PC-9 (cell line): ENCODE measurements at regions not wholly inside any gene's neighbourhood (a gene's known extent, or its start where the extent isn't known, plus 50 kb on each side); places are given as distances from the start of the nearest gene placed in this dataset.

Experiments
- BruUV-seq: library from RNA; stranded (reverse); fragments of 400-500 nt; replicated peaks from 2 replicates; lab custom pipeline; 2021; lab: Mats Ljungman, UMichigan
- CTCF ChIA-PET: fragments of 300-600 bp; sonication (Branson Sonifier 250); formaldehyde crosslinking; loops from one replicate; lab custom pipeline; 2022; ENCODE audit warnings: antibody characterized with exemption; lab: Charles Lee
- POLR2A ChIA-PET: fragments of 300-600 bp; sonication (Branson Sonifier 250); formaldehyde crosslinking; loops from one replicate; lab custom pipeline; 2022; ENCODE audit warnings: antibody characterized with exemption; ENCODE audit not compliant: unreplicated experiment; lab: Charles Lee
- DNase-seq, 2 experiments: peaks; one replicate each; pipeline versions ENCODE4 v3.0.0 to v3.0.0-alpha.2; 2015 to 2022; ENCODE audit warnings: mixed read lengths in 1 of 2
- H2AFZ ChIP-seq: fragments of 200-600 bp; sonication (generic); 2 replicates; pipeline ENCODE4 v1.8.1; 2017; ENCODE audit warnings: antibody characterized with exemption
- H3F3A ChIP-seq: fragments of 200-600 bp; sonication (generic); 2 replicates; pipeline ENCODE4 v1.8.1; 2017; ENCODE audit warnings: antibody characterized with exemption, mild to moderate bottlenecking, low read depth; ENCODE audit not compliant: insufficient read depth
- H3K27ac ChIP-seq: fragments of 200-600 bp; sonication (generic); 2 replicates; pipeline ENCODE4 v1.6.1; 2016; ENCODE audit warnings: mixed run types
- H3K27me3 ChIP-seq: fragments of 200-600 bp; sonication (generic); 2 replicates; pipeline ENCODE4 v1.6.1; 2016; ENCODE audit warnings: low read depth, mixed run types; ENCODE audit not compliant: insufficient read depth
- H3K36me3 ChIP-seq: fragments of 200-600 bp; sonication (generic); 2 replicates; pipeline ENCODE4 v1.6.1; 2016; ENCODE audit warnings: low read depth, mixed run types
- H3K4me1 ChIP-seq: fragments of 200-600 bp; sonication (generic); replicated peaks from 2 replicates; pipeline ENCODE4 v1.6.1; 2016; ENCODE audit warnings: mixed run types; ENCODE audit not compliant: insufficient read depth
- H3K4me2 ChIP-seq: fragments of 200-600 bp; sonication (generic); 2 replicates; pipeline ENCODE4 v1.6.1; 2017; ENCODE audit warnings: mixed run types
- H3K4me3 ChIP-seq: fragments of 200-600 bp; sonication (generic); 2 replicates; pipeline ENCODE4 v1.6.1; 2016; ENCODE audit warnings: mixed run types
- H3K79me2 ChIP-seq: fragments of 200-600 bp; sonication (generic); 2 replicates; pipeline ENCODE4 v1.6.1; 2017; ENCODE audit warnings: low read depth, mixed run types
- H3K9me2 ChIP-seq: fragments of 200-600 bp; sonication (generic); 2 replicates; pipeline ENCODE4 v1.8.1; 2017; ENCODE audit warnings: mild to moderate bottlenecking; ENCODE audit not compliant: insufficient read depth
- H3K9me3 ChIP-seq: fragments of 200-600 bp; sonication (generic); 2 replicates; pipeline ENCODE4 v1.8.1; 2016; ENCODE audit warnings: low read depth; ENCODE audit not compliant: insufficient read depth
- H4K20me1 ChIP-seq: fragments of 200-600 bp; sonication (generic); 2 replicates; pipeline ENCODE4 v1.8.1; 2017; ENCODE audit not compliant: insufficient read depth
- CTCF ChIP-seq: fragments of 200-600 bp; sonication (generic); conservative IDR thresholded peaks from 2 replicates; pipeline ENCODE4 v1.6.1; 2017; ENCODE audit warnings: mixed run types, antibody characterized with exemption, mild to moderate bottlenecking, moderate library complexity
- EZH2 ChIP-seq: fragments of 200-600 bp; sonication (generic); IDR thresholded peaks from 2 replicates; pipeline ENCODE4 v1.8.0; 2017; ENCODE audit warnings: antibody characterized with exemption, low read depth
- intact Hi-C: fragments of 100-400 bp; cut with micrococcal nuclease; formaldehyde crosslinking; loops from one replicate; pipeline ENCODE4 v1.10.0; 2022; ENCODE audit not compliant: unreplicated experiment

GRCh38 chr9:23451802-23452418, 374.1 kb downstream of the ELAVL2 start:
- no peaks in the 10 kb centered on the region for H3K36me3 ChIP-seq
- no peaks in the 10 kb centered on the region for H3K4me1 ChIP-seq
- no TSS peak for BruUV-seq
- no peak overlapping the region for H3K4me2 ChIP-seq
- H3K27me3 ChIP-seq = no peaks in the 10 kb centered on the region
- H3K9me3 ChIP-seq = no peaks in the 10 kb centered on the region
- no peak for DNase-seq
- no peak overlapping the region for H3K27ac ChIP-seq
- POLR2A ChIA-PET = no interaction called here
- no peaks in the 10 kb centered on the region for H3F3A ChIP-seq
- TF ChIP-seq EZH2 (no peak), CTCF (no peak)
- no peaks in the 10 kb centered on the region for H4K20me1 ChIP-seq
- H3K4me3 ChIP-seq = no peak overlapping the region
- H3K9me2 ChIP-seq = no peaks in the 10 kb centered on the region
- no peaks in the 10 kb centered on the region for H3K79me2 ChIP-seq
- intact Hi-C loops = no loop called here
- no peak overlapping the region for H2AFZ ChIP-seq
- CTCF ChIA-PET = no interaction called here

- Histone ChIP-seq H3K4me1 (no peaks in the 10 kb centered on the region), H3K9me2 (no peaks in the 10 kb centered on the region), H3K9me3 (no peaks in the 10 kb centered on the region), H3K27ac (no peak overlapping the region), H3F3A (no peaks in the 10 kb centered on the region), H3K36me3 (no peaks in the 10 kb centered on the region), H3K4me3 (no peak overlapping the region), H3K79me2 (no peaks in the 10 kb centered on the region), H3K4me2 (no peak overlapping the region), H2AFZ (no peak overlapping the region), H3K27me3 (no peaks in the 10 kb centered on the region), H4K20me1 (no peaks in the 10 kb centered on the region)
- ChIA-PET POLR2A (no interaction called here), CTCF (no interaction called here)
- no peak for DNase-seq
- no TSS peak for BruUV-seq
- intact Hi-C loops = no loop called here
- no peak for TF ChIP-seq EZH2
- no peak for TF ChIP-seq CTCF
Observed at GRCh38 chr9:23464275-23464674, 361.8 kb downstream of the ELAVL2 start.

- ChIA-PET POLR2A (no interaction called here), CTCF (no interaction called here)
- no peak for TF ChIP-seq EZH2
- TF ChIP-seq CTCF = no peak
- H3K4me3 ChIP-seq = no peak overlapping the region
- no peak for DNase-seq
- H3K36me3 ChIP-seq = no peaks in the 10 kb centered on the region
- no peak overlapping the region for H2AFZ ChIP-seq
- no peaks in the 10 kb centered on the region for H3K79me2 ChIP-seq
- no peaks in the 10 kb centered on the region for H4K20me1 ChIP-seq
- no peaks in the 10 kb centered on the region for H3K4me1 ChIP-seq
- H3K27me3 ChIP-seq = no peaks in the 10 kb centered on the region
- H3K9me3 ChIP-seq = no peaks in the 10 kb centered on the region
- no TSS peak for BruUV-seq
- H3F3A ChIP-seq = no peaks in the 10 kb centered on the region
- no peak overlapping the region for H3K4me2 ChIP-seq
- no peaks in the 10 kb centered on the region for H3K9me2 ChIP-seq
- H3K27ac ChIP-seq = no peak overlapping the region
- intact Hi-C loops = no loop called here
Observed at GRCh38 chr9:23467276-23467675, 358.8 kb downstream of the ELAVL2 start.
